Endodermal cell (in vitro differentiated cells): ENCODE measurements at regions not wholly inside any gene's neighbourhood (a gene's known extent, or its start where the extent isn't known, plus 50 kb on each side); places are given as distances from the start of the nearest gene placed in this dataset.

Experiments
- DNase-seq: peaks from one replicate; pipeline ENCODE4 v3.0.0-alpha.2; 2017
- H3K27ac ChIP-seq: 2 replicates; pipeline ENCODE4 v1.5.1; 2013; ENCODE audit warnings: mild to moderate bottlenecking, low read depth, low read length, moderate library complexity
- H3K27me3 ChIP-seq: 2 replicates; pipeline ENCODE4 v1.6.1; 2013; ENCODE audit warnings: mild to moderate bottlenecking, low read length, moderate library complexity; ENCODE audit not compliant: insufficient read depth, control insufficient read depth, poor library complexity, severe bottlenecking
- H3K36me3 ChIP-seq: 2 replicates; pipeline ENCODE4 v1.7.0; 2013; ENCODE audit warnings: mild to moderate bottlenecking, low read length, moderate library complexity; ENCODE audit not compliant: control insufficient read depth, insufficient read depth
- H3K4me1 ChIP-seq: one replicate; pipeline ENCODE4 v1.7.0; 2013; ENCODE audit warnings: low read length; ENCODE audit not compliant: control insufficient read depth, insufficient read depth
- H3K4me3 ChIP-seq: 2 replicates; pipeline ENCODE4 v1.5.1; 2013; ENCODE audit warnings: mild to moderate bottlenecking, low read length, moderate library complexity
- H3K9ac ChIP-seq: 2 replicates; pipeline ENCODE4 v1.6.1; 2013; ENCODE audit warnings: mild to moderate bottlenecking, low read length, moderate library complexity; ENCODE audit not compliant: poor library complexity, severe bottlenecking; ENCODE audit errors: extremely low read depth
- H3K9me3 ChIP-seq: 2 replicates; pipeline ENCODE4 v1.6.1; 2013; ENCODE audit warnings: mild to moderate bottlenecking, low read length, moderate library complexity; ENCODE audit not compliant: control insufficient read depth
- H3K27ac Mint-ChIP-seq: 2 replicates; pipeline ENCODE4 v1.8.0; 2020; ENCODE audit warnings: mixed read lengths
- H3K27me3 Mint-ChIP-seq: 2 replicates; pipeline ENCODE4 v1.8.0; 2021; ENCODE audit warnings: mild to moderate bottlenecking, mixed read lengths; ENCODE audit not compliant: insufficient read depth
- H3K36me3 Mint-ChIP-seq: 2 replicates; pipeline ENCODE4 v1.8.0; 2020; ENCODE audit warnings: low read depth, mixed read lengths
- H3K4me1 Mint-ChIP-seq: 2 replicates; pipeline ENCODE4 v1.8.0; 2020; ENCODE audit warnings: mixed read lengths
- H3K4me3 Mint-ChIP-seq: 2 replicates; pipeline ENCODE4 v1.8.0; 2020; ENCODE audit warnings: mild to moderate bottlenecking, moderate library complexity, mixed read lengths
- H3K9me3 Mint-ChIP-seq: 2 replicates; pipeline ENCODE4 v1.8.0; 2020; ENCODE audit warnings: mild to moderate bottlenecking, mixed read lengths
- CTCF ChIP-seq: fragments of 200-600 bp; sonication (generic); conservative IDR thresholded peaks from 2 replicates; pipeline ENCODE4 v1.5.0; 2021; ENCODE audit warnings: antibody characterized with exemption, mild to moderate bottlenecking
- whole genome bisulfite sequencing, 2 experiments: methylation state at CpG; one replicate each; pipeline versions ENCODE4 v1.1.5 to v1.1.7; 2013; ENCODE audit warnings: missing lambda C conversion rate in 2 of 2, mixed read lengths in 1 of 2; ENCODE audit not compliant: insufficient coverage in 1 of 2, insufficient read length in 1 of 2; 5-methylcytosine and 5-hydroxymethylcytosine counted together

DNA sequence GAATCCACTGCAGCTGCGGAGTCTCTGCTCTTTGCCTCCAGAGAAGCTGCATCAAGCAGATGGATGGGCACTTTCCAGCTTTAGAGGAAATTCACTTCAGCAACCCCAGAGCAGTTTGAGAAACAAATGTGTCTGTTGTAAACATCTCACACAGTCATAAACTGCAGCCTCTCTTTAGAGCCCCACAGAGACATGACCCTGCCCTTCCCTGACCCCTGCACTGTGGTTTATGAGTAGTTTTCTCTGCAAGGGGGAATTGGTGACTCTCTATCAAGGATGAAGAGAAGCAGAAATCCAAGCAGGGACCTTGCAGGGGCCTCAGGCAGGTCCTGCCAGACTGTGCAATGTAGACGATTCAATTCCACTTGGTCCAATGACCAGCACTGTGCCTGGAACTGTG, 160.2 kb downstream of the SH2D4B start:
- H3K36me3 ChIP-seq, result no peaks in the 10 kb centered on the region
- Mint-ChIP-seq H3K36me3 (no peaks in the 10 kb centered on the region), H3K9me3 (no peaks in the 10 kb centered on the region), H3K27me3 (no peaks in the 10 kb centered on the region), H3K27ac (no peak overlapping the region), H3K4me3 (no peak overlapping the region), H3K4me1 (peaks cover 22% of the 10 kb centered on the region)
- H3K9ac ChIP-seq, result no peak overlapping the region
- DNase-seq, result no peak
- no peaks in the 10 kb centered on the region for H3K9me3 ChIP-seq
- no peak overlapping the region for H3K4me3 ChIP-seq
- H3K27me3 ChIP-seq, result no peaks in the 10 kb centered on the region
- WGBS, 2 experiments, result 89 to 92% methylated on average over 2 of the region's 2 CpGs
- H3K27ac ChIP-seq, result no peak overlapping the region
- H3K4me1 ChIP-seq, result peaks cover 9% of the 10 kb centered on the region
- no peak for TF ChIP-seq CTCF

DNA sequence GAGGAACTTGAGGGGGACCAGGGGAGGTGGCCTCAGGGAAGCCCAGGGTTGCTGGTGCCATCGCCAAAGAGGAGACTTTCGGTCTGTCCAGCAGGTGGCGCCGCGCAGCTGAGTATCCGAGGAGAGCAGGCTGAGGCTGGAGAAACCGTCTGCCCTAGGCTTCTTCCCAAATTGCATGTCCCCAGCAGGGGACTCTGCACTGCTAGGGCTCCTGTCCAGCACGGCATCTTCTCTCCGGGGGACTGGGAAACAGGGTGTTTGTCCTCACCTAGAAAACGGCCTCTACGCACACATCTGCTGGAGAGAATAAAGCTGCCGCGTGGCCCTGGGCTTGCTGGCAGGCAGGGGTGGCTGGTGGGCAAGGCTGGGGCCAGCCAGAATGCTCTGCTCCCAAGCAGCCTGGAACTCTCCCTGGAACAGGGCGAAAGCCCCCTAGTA, 161.9 kb downstream of the SH2D4B start:
- no peaks in the 10 kb centered on the region for H3K36me3 ChIP-seq
- TF ChIP-seq CTCF, result peak; percentile 94
- no peaks in the 10 kb centered on the region for H3K27me3 ChIP-seq
- H3K4me3 ChIP-seq, result no peak overlapping the region
- Mint-ChIP-seq H3K4me3 (no peak overlapping the region), H3K4me1 (peaks cover 29% of the 10 kb centered on the region), H3K9me3 (no peaks in the 10 kb centered on the region), H3K36me3 (no peaks in the 10 kb centered on the region), H3K27me3 (no peaks in the 10 kb centered on the region), H3K27ac (no peak overlapping the region)
- H3K9me3 ChIP-seq, result no peaks in the 10 kb centered on the region
- H3K27ac ChIP-seq, result no peak overlapping the region
- peaks cover 13% of the 10 kb centered on the region for H3K4me1 ChIP-seq
- WGBS, 2 experiments, result 9 to 20% methylated on average over 10 to 14 of the region's 14 CpGs
- no peak overlapping the region for H3K9ac ChIP-seq
- peak; percentile 98 for DNase-seq

DNA sequence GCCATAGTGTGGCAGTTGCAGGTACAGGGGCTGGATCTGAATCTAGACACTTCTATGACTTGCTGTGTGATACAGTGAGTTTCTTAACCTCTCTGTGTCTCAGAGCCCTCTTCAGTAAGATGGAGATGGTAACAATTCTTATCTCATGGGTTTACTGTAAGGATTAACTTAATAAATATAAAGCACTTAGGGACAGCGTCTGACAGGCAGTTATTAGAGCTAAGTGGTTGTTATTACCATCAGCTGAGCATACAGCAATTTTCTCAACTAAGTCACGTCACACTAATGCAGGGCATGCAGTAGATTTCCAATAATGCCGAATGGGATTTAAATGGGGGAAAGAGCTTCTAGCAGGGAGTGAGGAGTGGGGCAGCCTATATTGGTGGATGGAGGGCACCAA, 162.6 kb downstream of the SH2D4B start:
- Mint-ChIP-seq H3K9me3 (no peaks in the 10 kb centered on the region), H3K36me3 (no peaks in the 10 kb centered on the region), H3K27me3 (no peaks in the 10 kb centered on the region), H3K4me1 (peaks cover 29% of the 10 kb centered on the region), H3K27ac (no peak overlapping the region), H3K4me3 (no peak overlapping the region)
- no peak for TF ChIP-seq CTCF
- no peak for DNase-seq
- Histone ChIP-seq H3K4me1 (peaks cover 13% of the 10 kb centered on the region), H3K9ac (no peak overlapping the region), H3K9me3 (no peaks in the 10 kb centered on the region), H3K36me3 (no peaks in the 10 kb centered on the region), H3K4me3 (no peak overlapping the region), H3K27me3 (no peaks in the 10 kb centered on the region), H3K27ac (no peak overlapping the region)
- WGBS, 2 experiments, result 80 to 87% methylated on average over 1 to 3 of the region's 3 CpGs
